K562 (cell line): ENCODE measurements at regions not wholly inside any gene's neighbourhood (a gene's known extent, or its start where the extent isn't known, plus 50 kb on each side); places are given as distances from the start of the nearest gene placed in this dataset.

Experiments
- ATAC-seq: fragments of 200-7000 bp; cut with Tn5 transposase; 3 replicates; pipeline ENCODE4 v1.9.1; 2020; ENCODE audit warnings: moderate library complexity
- BruUV-seq: library from RNA; stranded (reverse); fragments of 400-500 nt; replicated peaks from 2 replicates; lab custom pipeline; 2021; lab: Mats Ljungman, UMichigan
- CTCF ChIA-PET: fragments of 300-600 bp; formaldehyde crosslinking; extraction: SDS; loops from one replicate; lab custom pipeline; 2021; ENCODE audit warnings: low intra/inter-chr PET ratio; lab: Yijun Ruan, JAX
- POLR2A ChIA-PET: fragments of 300-600, 350-650 bp; sonication (Branson Sonifier 250); formaldehyde crosslinking; extraction: SDS; loops from one replicate; lab custom pipeline; 2021; ENCODE audit warnings: antibody characterized with exemption, inconsistent platforms; lab: Yijun Ruan, JAX
- DNase-seq, 4 experiments: peaks; one replicate each; pipeline versions ENCODE4 v3.0.0 to v3.0.0-alpha.2; 2011 to 2018; ENCODE audit warnings: low spot score in 3 of 4, mixed read lengths in 3 of 4; ENCODE audit errors: extremely low read depth in 1 of 4
- FAIRE-seq: peaks from 2 replicates; lab custom pipeline; 2011; peaks lifted over from hg19 to GRCh38; lab: Jason Lieb, UNC
- H2AFZ ChIP-seq: 2 replicates; pipeline ENCODE4 v1.6.0; 2011; ENCODE audit warnings: low read depth, low read length, control low read depth, inconsistent platforms
- H3K27ac ChIP-seq: fragments of 200-600 bp; 3 replicates; pipeline ENCODE4 v1.8.0; 2011; ENCODE audit warnings: low read depth, mild to moderate bottlenecking, control low read depth, inconsistent platforms, low read length, moderate library complexity, mixed read lengths; ENCODE audit errors: extremely low read depth
- H3K27me3 ChIP-seq, 2 experiments: fragments of 300-600 bp in 1 of 2; 2 replicates in 1 of 2; 3 replicates in 1 of 2; pipeline versions ENCODE4 v1.6.0 to v1.8.0; 2011; ENCODE audit warnings: inconsistent platforms in 2 of 2, low read length in 2 of 2, mild to moderate bottlenecking in 1 of 2, mixed read lengths in 1 of 2, moderate library complexity in 1 of 2; ENCODE audit not compliant: control insufficient read depth in 2 of 2, insufficient read depth in 2 of 2
- H3K36me3 ChIP-seq: fragments of 300-600 bp; 3 replicates; pipeline ENCODE4 v1.8.0; 2011; ENCODE audit warnings: mild to moderate bottlenecking, low read length, inconsistent platforms; ENCODE audit not compliant: control insufficient read depth, insufficient read depth
- H3K4me1 ChIP-seq, 2 experiments: fragments of 200-600 bp in 1 of 2; replicated peaks in 1 of 2; 2 replicates in 1 of 2; 3 replicates in 1 of 2; pipeline versions ENCODE4 v1.5.1 to v1.8.0; 2011; ENCODE audit warnings: inconsistent platforms in 2 of 2, low read length in 2 of 2, mild to moderate bottlenecking in 1 of 2, mixed read lengths in 1 of 2, moderate library complexity in 1 of 2; ENCODE audit not compliant: control insufficient read depth in 2 of 2, insufficient read depth in 2 of 2
- H3K4me2 ChIP-seq: 2 replicates; pipeline ENCODE4 v1.6.1; 2011; ENCODE audit warnings: low read length, control low read depth, inconsistent platforms, mixed read lengths; ENCODE audit not compliant: insufficient read depth
- H3K4me3 ChIP-seq: fragments of 200-600 bp; sonication (generic), shearing (Covaris generic); 2 replicates; pipeline ENCODE4 v1.5.1; 2016; ENCODE audit warnings: control low read depth, inconsistent platforms
- H3K79me2 ChIP-seq: fragments of 200-600 bp; 3 replicates; pipeline ENCODE4 v1.8.0; 2011; ENCODE audit warnings: low read length, inconsistent platforms; ENCODE audit not compliant: control insufficient read depth, insufficient read depth
- H3K9ac ChIP-seq, 2 experiments: 2 replicates each; pipeline versions ENCODE4 v1.6.0 to v1.6.1; 2011; ENCODE audit warnings: low read depth in 2 of 2, low read length in 2 of 2, control low read depth in 1 of 2, inconsistent platforms in 1 of 2, mild to moderate bottlenecking in 1 of 2, mixed read lengths in 1 of 2; ENCODE audit not compliant: insufficient read depth in 1 of 2
- H3K9me1 ChIP-seq: one replicate; pipeline ENCODE4 v1.6.0; 2011; ENCODE audit warnings: inconsistent platforms, mild to moderate bottlenecking, low read length, moderate library complexity; ENCODE audit not compliant: control insufficient read depth, insufficient read depth
- H3K9me3 ChIP-seq: replicated peaks from 2 replicates; pipeline ENCODE4 v1.5.1; 2011; ENCODE audit warnings: low read depth, low read length, inconsistent platforms; ENCODE audit not compliant: control insufficient read depth, insufficient read depth
- H4K20me1 ChIP-seq: replicated peaks from 2 replicates; pipeline ENCODE4 v1.6.1; 2011; ENCODE audit warnings: low read length, inconsistent platforms, mixed read lengths; ENCODE audit not compliant: control insufficient read depth, insufficient read depth
- HMGN3 ChIP-seq: IDR thresholded peaks from 2 replicates; pipeline ENCODE4 v1.6.1; 2011; ENCODE audit warnings: borderline replicate concordance, low read depth, mild to moderate bottlenecking, mixed read lengths, low read length; ENCODE audit not compliant: insufficient read length; ENCODE audit errors: extremely low read depth
- MYNN ChIP-seq, 2 experiments: sonication (generic); formaldehyde crosslinking in 1 of 2; IDR thresholded peaks; 2 replicates each; pipeline versions ENCODE4 v1.5.0 to v1.6.1; 2016 to 2020; ENCODE audit warnings: antibody characterized with exemption in 1 of 2, missing genetic modification reagents in 1 of 2
- PML ChIP-seq: IDR thresholded peaks from 2 replicates; pipeline ENCODE4 v1.6.1; 2012; ENCODE audit warnings: low read length, inconsistent platforms
- WGBS: fragments of 100-300 bp; shearing (Covaris generic); methylation state at CpG from one replicate; pipeline ENCODE4 v1.1.6; 2016; ENCODE audit warnings: low coverage, mixed read lengths; ENCODE audit not compliant: insufficient coverage; ENCODE audit errors: missing lambda C conversion rate; 5-methylcytosine and 5-hydroxymethylcytosine counted together
- in situ Hi-C: fragments of 300-500 bp; cut with MboI; formaldehyde crosslinking; loops from 4 replicates; pipeline ENCODE4 v1.15.0; 2018; ENCODE audit warnings: inconsistent platforms, mixed read lengths
- intact Hi-C: fragments of 100-400 bp; cut with micrococcal nuclease; formaldehyde crosslinking; loops from 2 replicates; pipeline ENCODE4 v1.14.2; 2022
- TF ChIP-seq, protein P1 (sequence below): sonication (generic); formaldehyde crosslinking; IDR thresholded peaks from 2 replicates; pipeline ENCODE4 v1.8.0; 2023; ENCODE audit warnings: mild to moderate bottlenecking, missing genetic modification reagents
- TF ChIP-seq, protein P2 (sequence below): sonication (generic); formaldehyde crosslinking; IDR thresholded peaks from 2 replicates; pipeline ENCODE4 v1.8.1; 2023; ENCODE audit warnings: mild to moderate bottlenecking, missing genetic modification reagents

DNA sequence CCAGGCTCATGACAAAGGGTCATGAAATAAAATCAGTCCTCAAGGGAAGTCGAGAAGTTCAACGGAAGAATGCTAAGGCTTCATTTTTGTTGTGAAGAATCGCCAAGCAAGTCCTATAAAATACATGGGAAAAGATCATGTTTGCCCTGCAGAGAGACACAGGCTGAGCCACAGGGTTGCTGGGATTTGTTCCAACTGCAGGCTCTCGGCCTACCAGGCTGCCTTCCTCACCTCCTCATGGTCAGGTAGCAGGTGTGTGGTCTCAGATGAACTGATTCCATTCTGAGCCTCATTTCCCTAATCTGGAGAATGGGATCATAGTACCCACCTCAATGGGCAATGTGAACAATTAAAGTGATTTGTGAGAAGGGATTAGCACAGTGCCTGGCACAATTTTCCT lies 114.9 kb upstream of the SPATA13 start:
- H3K4me2 ChIP-seq: no peak overlapping the region
- intact Hi-C loops (no loop called here), in situ Hi-C loops (no loop called here)
- no peaks in the 10 kb centered on the region for H3K79me2 ChIP-seq
- H3K4me1 ChIP-seq: no peaks in the 10 kb centered on the region
- H3K9ac ChIP-seq: no peak overlapping the region
- no peak overlapping the region for H3K27ac ChIP-seq
- TF ChIP-seq, protein P1, sequence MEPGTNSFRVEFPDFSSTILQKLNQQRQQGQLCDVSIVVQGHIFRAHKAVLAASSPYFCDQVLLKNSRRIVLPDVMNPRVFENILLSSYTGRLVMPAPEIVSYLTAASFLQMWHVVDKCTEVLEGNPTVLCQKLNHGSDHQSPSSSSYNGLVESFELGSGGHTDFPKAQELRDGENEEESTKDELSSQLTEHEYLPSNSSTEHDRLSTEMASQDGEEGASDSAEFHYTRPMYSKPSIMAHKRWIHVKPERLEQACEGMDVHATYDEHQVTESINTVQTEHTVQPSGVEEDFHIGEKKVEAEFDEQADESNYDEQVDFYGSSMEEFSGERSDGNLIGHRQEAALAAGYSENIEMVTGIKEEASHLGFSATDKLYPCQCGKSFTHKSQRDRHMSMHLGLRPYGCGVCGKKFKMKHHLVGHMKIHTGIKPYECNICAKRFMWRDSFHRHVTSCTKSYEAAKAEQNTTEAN: no peak
- TF ChIP-seq PML (no peak), MYNN (IDR thresholded peaks at IDR 0.05) (no peak), MYNN (CRISPR knock-in tag; IDR thresholded peaks at IDR 0.05) (no peak), HMGN3 (no peak)
- TF ChIP-seq, protein P2, sequence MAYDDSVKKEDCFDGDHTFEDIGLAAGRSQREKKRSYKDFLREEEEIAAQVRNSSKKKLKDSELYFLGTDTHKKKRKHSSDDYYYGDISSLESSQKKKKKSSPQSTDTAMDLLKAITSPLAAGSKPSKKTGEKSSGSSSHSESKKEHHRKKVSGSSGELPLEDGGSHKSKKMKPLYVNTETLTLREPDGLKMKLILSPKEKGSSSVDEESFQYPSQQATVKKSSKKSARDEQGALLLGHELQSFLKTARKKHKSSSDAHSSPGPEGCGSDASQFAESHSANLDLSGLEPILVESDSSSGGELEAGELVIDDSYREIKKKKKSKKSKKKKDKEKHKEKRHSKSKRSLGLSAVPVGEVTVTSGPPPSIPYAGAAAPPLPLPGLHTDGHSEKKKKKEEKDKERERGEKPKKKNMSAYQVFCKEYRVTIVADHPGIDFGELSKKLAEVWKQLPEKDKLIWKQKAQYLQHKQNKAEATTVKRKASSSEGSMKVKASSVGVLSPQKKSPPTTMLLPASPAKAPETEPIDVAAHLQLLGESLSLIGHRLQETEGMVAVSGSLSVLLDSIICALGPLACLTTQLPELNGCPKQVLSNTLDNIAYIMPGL (CRISPR knock-in tag): no peak
- no peak overlapping the region for H3K4me3 ChIP-seq
- no TSS peak for BruUV-seq
- no peaks in the 10 kb centered on the region for H3K36me3 ChIP-seq
- ATAC-seq (no peak), DNase-seq (no peak), FAIRE-seq (no peak)
- H3K27me3 ChIP-seq: peaks cover 0 to 5% of the 10 kb centered on the region in 2 experiments; a peak in 1 of 5 replicates
- no peaks in the 10 kb centered on the region for H3K9me1 ChIP-seq
- POLR2A ChIA-PET: interaction anchor here (0.9 kb wide), 1 partner anchor 10 kb away, joined by 3 read pairs; no protein-coding TSS in a partner anchor
- H2AFZ ChIP-seq: no peak overlapping the region
- no peaks in the 10 kb centered on the region for H4K20me1 ChIP-seq
- CTCF ChIA-PET: no interaction called here
- H3K9me3 ChIP-seq: no peaks in the 10 kb centered on the region
- WGBS: 3% methylated on average over 4 of the region's 4 CpGs
